ENCODE measurements at regions not wholly inside any gene's neighbourhood (a gene's known extent, or its start where the extent isn't known, plus 50 kb on each side); places are given as distances from the start of the nearest gene placed in this dataset.

- no peak overlapping the region for H3K4me3 ChIP-seq (ENCODE audit: insufficient read length, low read depth)
- H3K9me3 ChIP-seq (ENCODE audit: insufficient read depth, low read length): no peaks in the 10 kb centered on the region
- H3K9ac ChIP-seq (ENCODE audit: insufficient read length, low read depth): no peak overlapping the region
- no peaks in the 10 kb centered on the region for H3K36me3 ChIP-seq (ENCODE audit: insufficient read depth, insufficient read length, low read length)
- H3K27me3 ChIP-seq (ENCODE audit: insufficient read depth, insufficient read length): no peaks in the 10 kb centered on the region
- H3K4me1 ChIP-seq (ENCODE audit: insufficient read depth, insufficient read length): no peaks in the 10 kb centered on the region
- no peak for DNase-seq (ENCODE audit: low read depth, low spot score)
- TF ChIP-seq ZNF274 (IDR thresholded peaks at IDR 0.05; ENCODE audit: low read depth, low read length) (no peak), SUZ12 (IDR thresholded peaks at IDR 0.05; ENCODE audit: extremely low read depth, insufficient read depth, insufficient read length) (no peak), YY1 (IDR thresholded peaks at IDR 0.05; ENCODE audit: insufficient read depth, insufficient read length) (no peak)
Measured at GRCh38 chr4:164441109-164441508, 312.8 kb upstream of the SMIM31 start.

GRCh38 chr4:164442180-164442579 lies 311.8 kb upstream of the SMIM31 start:
- Histone ChIP-seq H3K4me1 (ENCODE audit: insufficient read depth, insufficient read length) (no peaks in the 10 kb centered on the region), H3K4me3 (ENCODE audit: insufficient read length, low read depth) (no peak overlapping the region), H3K27me3 (ENCODE audit: insufficient read depth, insufficient read length) (no peaks in the 10 kb centered on the region), H3K9ac (ENCODE audit: insufficient read length, low read depth) (no peak overlapping the region), H3K36me3 (ENCODE audit: insufficient read depth, insufficient read length, low read length) (no peaks in the 10 kb centered on the region), H3K9me3 (ENCODE audit: insufficient read depth, low read length) (no peaks in the 10 kb centered on the region)
- TF ChIP-seq ZNF274 (IDR thresholded peaks at IDR 0.05; ENCODE audit: low read depth, low read length) (no peak), SUZ12 (IDR thresholded peaks at IDR 0.05; ENCODE audit: extremely low read depth, insufficient read depth, insufficient read length) (no peak), YY1 (IDR thresholded peaks at IDR 0.05; ENCODE audit: insufficient read depth, insufficient read length) (no peak)
- DNase-seq (ENCODE audit: low read depth, low spot score): no peak

- H3K36me3 ChIP-seq (ENCODE audit: insufficient read depth, insufficient read length, low read length): no peaks in the 10 kb centered on the region
- no peak overlapping the region for H3K4me3 ChIP-seq (ENCODE audit: insufficient read length, low read depth)
- H3K4me1 ChIP-seq (ENCODE audit: insufficient read depth, insufficient read length): no peaks in the 10 kb centered on the region
- no peak for DNase-seq (ENCODE audit: low read depth, low spot score)
- TF ChIP-seq SUZ12 (IDR thresholded peaks at IDR 0.05; ENCODE audit: extremely low read depth, insufficient read depth, insufficient read length) (no peak), YY1 (IDR thresholded peaks at IDR 0.05; ENCODE audit: insufficient read depth, insufficient read length) (no peak), ZNF274 (IDR thresholded peaks at IDR 0.05; ENCODE audit: low read depth, low read length) (no peak)
- H3K9me3 ChIP-seq (ENCODE audit: insufficient read depth, low read length): no peaks in the 10 kb centered on the region
- H3K9ac ChIP-seq (ENCODE audit: insufficient read length, low read depth): no peak overlapping the region
- no peaks in the 10 kb centered on the region for H3K27me3 ChIP-seq (ENCODE audit: insufficient read depth, insufficient read length)
Measured at GRCh38 chr4:164446516-164446915, 307.4 kb upstream of the SMIM31 start.

GRCh38 chr4:164461901-164462300 lies 292.0 kb upstream of the SMIM31 start:
- no peaks in the 10 kb centered on the region for H3K4me1 ChIP-seq (ENCODE audit: insufficient read depth, insufficient read length)
- H3K9ac ChIP-seq (ENCODE audit: insufficient read length, low read depth): no peak overlapping the region
- no peaks in the 10 kb centered on the region for H3K9me3 ChIP-seq (ENCODE audit: insufficient read depth, low read length)
- H3K4me3 ChIP-seq (ENCODE audit: insufficient read length, low read depth): no peak overlapping the region
- TF ChIP-seq SUZ12 (IDR thresholded peaks at IDR 0.05; ENCODE audit: extremely low read depth, insufficient read depth, insufficient read length) (no peak), YY1 (IDR thresholded peaks at IDR 0.05; ENCODE audit: insufficient read depth, insufficient read length) (no peak), ZNF274 (IDR thresholded peaks at IDR 0.05; ENCODE audit: low read depth, low read length) (no peak)
- H3K27me3 ChIP-seq (ENCODE audit: insufficient read depth, insufficient read length): no peaks in the 10 kb centered on the region
- H3K36me3 ChIP-seq (ENCODE audit: insufficient read depth, insufficient read length, low read length): no peaks in the 10 kb centered on the region
- DNase-seq (ENCODE audit: low read depth, low spot score): no peak

- Histone ChIP-seq H3K9ac (ENCODE audit: insufficient read length, low read depth) (no peak overlapping the region), H3K9me3 (ENCODE audit: insufficient read depth, low read length) (no peaks in the 10 kb centered on the region), H3K36me3 (ENCODE audit: insufficient read depth, insufficient read length, low read length) (no peaks in the 10 kb centered on the region), H3K4me3 (ENCODE audit: insufficient read length, low read depth) (no peak overlapping the region), H3K27me3 (ENCODE audit: insufficient read depth, insufficient read length) (no peaks in the 10 kb centered on the region), H3K4me1 (ENCODE audit: insufficient read depth, insufficient read length) (no peaks in the 10 kb centered on the region)
- TF ChIP-seq YY1 (IDR thresholded peaks at IDR 0.05; ENCODE audit: insufficient read depth, insufficient read length): no peak
- TF ChIP-seq SUZ12 (IDR thresholded peaks at IDR 0.05; ENCODE audit: extremely low read depth, insufficient read depth, insufficient read length): no peak
- no peak for TF ChIP-seq ZNF274 (IDR thresholded peaks at IDR 0.05; ENCODE audit: low read depth, low read length)
- DNase-seq (ENCODE audit: low read depth, low spot score): no peak
Measured at GRCh38 chr4:164462471-164462870, 291.5 kb upstream of the SMIM31 start.

GRCh38 chr4:164464313-164464712 lies 289.6 kb upstream of the SMIM31 start:
- Histone ChIP-seq H3K9me3 (ENCODE audit: insufficient read depth, low read length) (no peaks in the 10 kb centered on the region), H3K4me3 (ENCODE audit: insufficient read length, low read depth) (no peak overlapping the region), H3K4me1 (ENCODE audit: insufficient read depth, insufficient read length) (no peaks in the 10 kb centered on the region), H3K36me3 (ENCODE audit: insufficient read depth, insufficient read length, low read length) (no peaks in the 10 kb centered on the region), H3K9ac (ENCODE audit: insufficient read length, low read depth) (no peak overlapping the region), H3K27me3 (ENCODE audit: insufficient read depth, insufficient read length) (no peaks in the 10 kb centered on the region)
- no peak for TF ChIP-seq YY1 (IDR thresholded peaks at IDR 0.05; ENCODE audit: insufficient read depth, insufficient read length)
- no peak for TF ChIP-seq SUZ12 (IDR thresholded peaks at IDR 0.05; ENCODE audit: extremely low read depth, insufficient read depth, insufficient read length)
- no peak for DNase-seq (ENCODE audit: low read depth, low spot score)

GRCh38 chr4:164467493-164467892 lies 286.4 kb upstream of the SMIM31 start:
- no peaks in the 10 kb centered on the region for H3K27me3 ChIP-seq (ENCODE audit: insufficient read depth, insufficient read length)
- H3K4me3 ChIP-seq (ENCODE audit: insufficient read length, low read depth): no peak overlapping the region
- TF ChIP-seq YY1 (IDR thresholded peaks at IDR 0.05; ENCODE audit: insufficient read depth, insufficient read length): no peak
- no peak for TF ChIP-seq SUZ12 (IDR thresholded peaks at IDR 0.05; ENCODE audit: extremely low read depth, insufficient read depth, insufficient read length)
- no peak for TF ChIP-seq ZNF274 (IDR thresholded peaks at IDR 0.05; ENCODE audit: low read depth, low read length)
- H3K36me3 ChIP-seq (ENCODE audit: insufficient read depth, insufficient read length, low read length): no peaks in the 10 kb centered on the region
- no peak overlapping the region for H3K9ac ChIP-seq (ENCODE audit: insufficient read length, low read depth)
- H3K9me3 ChIP-seq (ENCODE audit: insufficient read depth, low read length): no peaks in the 10 kb centered on the region
- DNase-seq (ENCODE audit: low read depth, low spot score): no peak
- H3K4me1 ChIP-seq (ENCODE audit: insufficient read depth, insufficient read length): no peaks in the 10 kb centered on the region

Measured in NT2/D1 (cell line).